ENCODE measurements at regions not wholly inside any gene's neighbourhood (a gene's known extent, or its start where the extent isn't known, plus 50 kb on each side); places are given as distances from the start of the nearest gene placed in this dataset.
"Not testable (repeated sequence)": the region's sequence is repeated elsewhere in the genome, so short reads cannot be mapped to it uniquely, and the experiment has no call there.

DNA sequence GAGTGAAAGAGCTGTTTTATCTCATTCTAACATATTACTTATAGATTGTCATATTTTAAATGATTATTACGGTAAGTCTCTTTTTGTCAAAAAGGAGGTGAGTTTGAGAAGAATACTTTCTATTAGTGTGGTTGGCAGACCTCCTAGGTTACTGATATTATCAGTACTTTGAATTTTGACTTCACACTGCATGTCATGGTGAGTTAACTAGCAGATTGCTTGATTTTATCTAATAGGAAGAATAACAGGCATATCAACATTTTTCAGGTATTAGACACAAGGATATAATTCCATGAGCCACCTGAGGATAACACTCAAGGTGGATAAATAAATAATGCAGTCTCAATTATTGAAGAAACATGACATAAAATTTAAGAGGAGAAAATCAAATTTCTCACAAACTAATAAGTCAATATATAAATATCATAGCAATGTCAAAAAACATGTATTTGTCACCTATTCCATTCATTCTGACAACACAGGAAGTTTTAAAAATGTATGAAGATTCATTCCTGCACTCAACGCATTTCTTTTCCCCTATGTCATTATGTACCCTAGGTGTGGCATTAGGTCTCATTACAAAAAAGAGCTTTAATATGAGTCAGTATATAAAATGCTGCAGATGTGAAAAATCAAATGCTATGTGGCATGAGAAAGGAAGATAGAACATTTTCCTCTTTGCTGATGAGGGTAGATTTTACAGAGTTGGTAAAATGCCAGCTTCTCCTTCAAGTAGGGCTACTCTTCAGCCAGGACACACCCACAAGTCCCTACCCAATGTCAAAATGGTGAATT lies 1621.6 kb downstream of the REEP3 start:
- Mint-ChIP-seq H3K4me1 (no peaks in the 10 kb centered on the region), H3K27ac (no peak overlapping the region), H3K27me3 (no peaks in the 10 kb centered on the region), H3K36me3 (no peaks in the 10 kb centered on the region), H3K9me3 (peaks cover 0 to 13% (median 2%) of the 10 kb centered on the region in 5 donors), H3K4me3 (no peak overlapping the region)
- H3K4me1 ChIP-seq (ENCODE audit: insufficient read depth, low read length) = no peaks in the 10 kb centered on the region
- POLR2A ChIA-PET = no interaction called here
- no peak for DNase-seq
- CTCF ChIA-PET = no interaction called here
- no peak overlapping the region for H3K27ac ChIP-seq (ENCODE audit: low read depth, low read length)
- H3K36me3 ChIP-seq (ENCODE audit: insufficient read depth, low read length) = no peaks in the 10 kb centered on the region
- no peak overlapping the region for H3K4me3 ChIP-seq (ENCODE audit: low read length)
- H3K27me3 ChIP-seq (ENCODE audit: insufficient read depth, low read length, poor library complexity, severe bottlenecking) = no peaks in the 10 kb centered on the region
- no peaks in the 10 kb centered on the region for H3K9me3 ChIP-seq (ENCODE audit: low read length)

DNA sequence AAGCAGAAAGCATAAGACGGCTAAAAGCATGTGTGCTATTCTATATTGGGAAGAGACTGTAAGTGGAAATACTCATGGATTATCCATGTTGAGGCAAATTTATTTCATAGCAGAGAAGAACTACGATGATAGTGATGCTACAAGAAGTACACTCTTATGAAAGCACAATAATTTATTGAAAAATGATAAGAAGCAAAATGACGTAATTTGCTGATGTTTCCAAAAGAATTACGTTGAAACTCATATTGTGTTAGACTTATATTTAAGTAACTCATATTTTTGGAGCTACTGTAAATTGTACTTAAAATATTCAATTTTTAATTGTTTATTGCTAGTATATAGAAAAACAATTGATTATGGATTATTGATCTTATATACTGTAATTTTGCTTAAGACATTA lies 1622.5 kb downstream of the REEP3 start:
- H3K27me3 ChIP-seq (ENCODE audit: insufficient read depth, low read length, poor library complexity, severe bottlenecking) = no peaks in the 10 kb centered on the region
- H3K36me3 Mint-ChIP-seq = no peaks in the 10 kb centered on the region

DNA sequence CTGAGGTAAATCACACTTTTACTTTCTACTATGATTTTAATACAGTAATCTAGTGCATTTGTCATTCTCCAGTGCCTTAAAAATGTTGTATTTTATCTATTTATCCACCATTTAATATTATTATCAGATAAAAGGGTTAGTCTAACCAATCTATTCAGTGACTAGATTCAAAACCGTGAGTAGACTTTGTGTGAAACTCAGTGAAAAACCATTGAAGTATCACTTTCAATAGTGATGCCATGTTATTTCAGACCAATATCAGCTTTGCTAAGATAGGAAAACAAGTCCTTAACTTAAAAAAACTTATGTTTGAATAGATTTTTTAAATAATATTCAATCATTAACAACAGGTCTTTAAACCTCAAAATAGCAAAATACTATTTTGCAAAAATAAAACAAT lies 1628.7 kb downstream of the REEP3 start:
- Mint-ChIP-seq H3K4me3 (no peak overlapping the region), H3K4me1 (no peaks in the 10 kb centered on the region), H3K27ac (no peak overlapping the region), H3K27me3 (no peaks in the 10 kb centered on the region), H3K36me3 (no peaks in the 10 kb centered on the region), H3K9me3 (peaks cover 0 to 30% (median 8%) of the 10 kb centered on the region in 5 donors)
- CTCF ChIA-PET = no interaction called here
- Histone ChIP-seq H3K9me3 (ENCODE audit: low read length) (no peaks in the 10 kb centered on the region), H3K27me3 (ENCODE audit: insufficient read depth, low read length, poor library complexity, severe bottlenecking) (no peaks in the 10 kb centered on the region), H3K4me1 (ENCODE audit: insufficient read depth, low read length) (no peaks in the 10 kb centered on the region), H3K4me3 (ENCODE audit: low read length) (no peak overlapping the region), H3K27ac (ENCODE audit: low read depth, low read length) (no peak overlapping the region), H3K36me3 (ENCODE audit: insufficient read depth, low read length) (no peaks in the 10 kb centered on the region)
- no peak for DNase-seq
- POLR2A ChIA-PET = no interaction called here

More for the DNA sequence above, 1622.5 kb downstream of the REEP3 start:
- peaks cover 0 to 16% (median 2%) of the 10 kb centered on the region in 5 donors for H3K9me3 Mint-ChIP-seq
- Histone ChIP-seq H3K27ac (ENCODE audit: low read depth, low read length) (no peak overlapping the region), H3K4me3 (ENCODE audit: low read length) (no peak overlapping the region), H3K9me3 (ENCODE audit: low read length) (no peaks in the 10 kb centered on the region), H3K36me3 (ENCODE audit: insufficient read depth, low read length) (no peaks in the 10 kb centered on the region), H3K4me1 (ENCODE audit: insufficient read depth, low read length) (no peaks in the 10 kb centered on the region)
- no peaks in the 10 kb centered on the region for H3K27me3 Mint-ChIP-seq
- no peaks in the 10 kb centered on the region for H3K4me1 Mint-ChIP-seq
- CTCF ChIA-PET = no interaction called here
- POLR2A ChIA-PET = no interaction called here
- no peak overlapping the region for H3K4me3 Mint-ChIP-seq
- no peak for DNase-seq
- no peak overlapping the region for H3K27ac Mint-ChIP-seq

DNA sequence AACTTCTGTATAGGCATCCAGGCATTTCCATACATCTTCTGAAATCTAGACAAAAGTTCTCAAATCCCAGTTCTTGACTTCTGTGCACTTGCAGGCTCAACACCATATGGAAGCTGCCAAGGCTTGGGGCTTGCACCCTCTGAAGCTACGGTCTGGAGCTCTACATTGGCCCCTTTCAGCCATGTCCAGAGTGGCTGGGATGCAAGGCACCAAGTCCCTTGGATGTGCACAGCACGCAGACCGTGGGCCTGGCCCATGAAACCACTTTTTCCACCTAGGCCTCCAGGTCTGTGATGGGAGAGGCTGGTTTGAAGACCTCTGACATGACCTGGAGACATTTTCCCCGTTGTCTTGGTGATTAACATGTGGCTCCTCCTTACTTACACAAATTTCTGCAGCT lies 1645.1 kb downstream of the REEP3 start:
- H3K27ac Mint-ChIP-seq = no peak overlapping the region
- peaks cover 8 to 35% (median 30%) of the 10 kb centered on the region in 5 donors for H3K9me3 Mint-ChIP-seq
- no peak overlapping the region for H3K4me3 ChIP-seq (ENCODE audit: low read length)
- H3K36me3 ChIP-seq (ENCODE audit: insufficient read depth, low read length) = no peaks in the 10 kb centered on the region
- ChIA-PET POLR2A (no interaction called here), CTCF (no interaction called here)
- H3K36me3 Mint-ChIP-seq = no peaks in the 10 kb centered on the region
- H3K9me3 ChIP-seq (ENCODE audit: low read length) = no peaks in the 10 kb centered on the region
- H3K4me1 ChIP-seq (ENCODE audit: insufficient read depth, low read length) = no peaks in the 10 kb centered on the region
- H3K27me3 Mint-ChIP-seq = no peaks in the 10 kb centered on the region
- H3K4me3 Mint-ChIP-seq = no peak overlapping the region
- H3K27me3 ChIP-seq (ENCODE audit: insufficient read depth, low read length, poor library complexity, severe bottlenecking) = no peaks in the 10 kb centered on the region
- H3K4me1 Mint-ChIP-seq = no peaks in the 10 kb centered on the region
- H3K27ac ChIP-seq (ENCODE audit: low read depth, low read length) = no peak overlapping the region
- DNase-seq = no peak

DNA sequence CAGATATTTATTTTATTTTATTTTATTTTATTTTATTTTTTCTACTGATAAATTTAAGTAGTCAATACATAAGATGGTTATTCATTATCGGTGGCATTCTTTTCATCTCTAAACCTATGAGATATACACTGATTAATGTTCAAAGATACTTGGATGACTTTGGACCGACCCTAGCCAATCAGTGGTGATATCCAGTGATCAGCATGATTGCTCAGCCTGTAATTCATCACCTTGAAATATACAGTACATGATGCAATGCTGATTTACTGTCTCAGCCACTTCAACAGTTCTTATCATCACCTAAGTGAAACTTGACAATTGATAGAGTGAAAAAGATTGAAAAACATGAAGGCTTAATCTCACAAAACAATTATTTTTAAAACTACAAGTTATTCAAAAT lies 1651.0 kb downstream of the REEP3 start:
- H3K27ac ChIP-seq (ENCODE audit: low read depth, low read length) = no peak overlapping the region
- Mint-ChIP-seq H3K27me3 (no peaks in the 10 kb centered on the region), H3K4me3 (no peak overlapping the region), H3K27ac (no peak overlapping the region), H3K4me1 (no peaks in the 10 kb centered on the region), H3K36me3 (no peaks in the 10 kb centered on the region), H3K9me3 (peaks cover 14 to 39% (median 24%) of the 10 kb centered on the region in 5 donors)
- DNase-seq = no peak
- CTCF ChIA-PET = no interaction called here
- POLR2A ChIA-PET = no interaction called here
- H3K9me3 ChIP-seq (ENCODE audit: low read length) = no peaks in the 10 kb centered on the region
- no peaks in the 10 kb centered on the region for H3K36me3 ChIP-seq (ENCODE audit: insufficient read depth, low read length)
- no peak overlapping the region for H3K4me3 ChIP-seq (ENCODE audit: low read length)
- H3K4me1 ChIP-seq (ENCODE audit: insufficient read depth, low read length) = no peaks in the 10 kb centered on the region
- H3K27me3 ChIP-seq (ENCODE audit: insufficient read depth, low read length, poor library complexity, severe bottlenecking) = no peaks in the 10 kb centered on the region

DNA sequence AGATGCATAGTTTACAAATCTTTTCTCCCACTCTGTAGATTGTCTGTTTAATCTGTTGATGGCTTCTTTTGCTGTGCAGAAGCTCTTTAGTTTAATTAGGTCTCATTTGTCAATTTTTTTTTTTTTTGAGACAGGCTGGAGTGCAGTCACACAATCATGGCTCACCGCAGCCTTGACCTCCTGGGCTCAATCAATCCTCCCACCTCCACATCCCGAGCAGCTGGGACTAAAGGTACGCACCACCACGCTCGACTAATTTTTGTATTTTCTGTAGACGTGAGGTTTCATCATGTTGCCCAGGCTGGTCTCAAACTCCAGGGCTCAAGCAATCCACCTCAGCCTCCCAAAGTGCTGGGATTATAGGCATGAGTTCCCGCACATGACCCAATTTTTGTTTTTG lies 1655.8 kb downstream of the REEP3 start:
- Histone ChIP-seq H3K9me3 (ENCODE audit: low read length) (no peaks in the 10 kb centered on the region), H3K27ac (ENCODE audit: low read depth, low read length) (no peak overlapping the region), H3K36me3 (ENCODE audit: insufficient read depth, low read length) (no peaks in the 10 kb centered on the region), H3K4me3 (ENCODE audit: low read length) (no peak overlapping the region), H3K27me3 (ENCODE audit: insufficient read depth, low read length, poor library complexity, severe bottlenecking) (no peaks in the 10 kb centered on the region), H3K4me1 (ENCODE audit: insufficient read depth, low read length) (no peaks in the 10 kb centered on the region)
- Mint-ChIP-seq H3K27me3 (no peaks in the 10 kb centered on the region), H3K4me3 (no peak overlapping the region), H3K9me3 (peaks cover 13 to 44% (median 23%) of the 10 kb centered on the region in 5 donors), H3K36me3 (no peaks in the 10 kb centered on the region), H3K27ac (no peak overlapping the region), H3K4me1 (no peaks in the 10 kb centered on the region)
- ChIA-PET CTCF (no interaction called here), POLR2A (no interaction called here)
- no peak for DNase-seq

DNA sequence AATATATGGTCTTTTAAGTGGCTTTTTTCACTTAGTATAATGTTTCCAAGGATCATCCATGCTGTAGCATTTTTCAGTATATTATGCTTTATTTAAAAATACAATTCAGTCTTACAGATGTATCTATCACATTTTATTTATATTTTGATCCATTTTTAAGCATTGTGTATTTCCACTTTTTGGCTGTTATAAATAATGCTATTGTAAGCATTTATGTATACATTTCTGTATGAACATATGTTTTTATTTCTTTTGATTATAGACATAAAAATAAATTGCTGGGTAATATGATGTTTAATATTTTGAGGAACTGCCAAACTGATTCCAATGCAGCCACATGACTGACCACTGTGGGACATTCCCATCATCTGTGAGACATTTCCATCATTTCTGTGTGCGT lies 1662.0 kb downstream of the REEP3 start:
- no peak overlapping the region for H3K4me3 ChIP-seq (ENCODE audit: low read length)
- Mint-ChIP-seq H3K4me1 (no peaks in the 10 kb centered on the region), H3K4me3 (no peak overlapping the region), H3K27me3 (no peaks in the 10 kb centered on the region), H3K27ac (no peak overlapping the region), H3K9me3 (peaks cover 9 to 30% (median 25%) of the 10 kb centered on the region in 5 donors), H3K36me3 (no peaks in the 10 kb centered on the region)
- no peaks in the 10 kb centered on the region for H3K4me1 ChIP-seq (ENCODE audit: insufficient read depth, low read length)
- no peak overlapping the region for H3K27ac ChIP-seq (ENCODE audit: low read depth, low read length)
- no peaks in the 10 kb centered on the region for H3K9me3 ChIP-seq (ENCODE audit: low read length)
- H3K36me3 ChIP-seq (ENCODE audit: insufficient read depth, low read length) = no peaks in the 10 kb centered on the region
- no peak for DNase-seq
- ChIA-PET POLR2A (no interaction called here), CTCF (no interaction called here)
- no peaks in the 10 kb centered on the region for H3K27me3 ChIP-seq (ENCODE audit: insufficient read depth, low read length, poor library complexity, severe bottlenecking)

DNA sequence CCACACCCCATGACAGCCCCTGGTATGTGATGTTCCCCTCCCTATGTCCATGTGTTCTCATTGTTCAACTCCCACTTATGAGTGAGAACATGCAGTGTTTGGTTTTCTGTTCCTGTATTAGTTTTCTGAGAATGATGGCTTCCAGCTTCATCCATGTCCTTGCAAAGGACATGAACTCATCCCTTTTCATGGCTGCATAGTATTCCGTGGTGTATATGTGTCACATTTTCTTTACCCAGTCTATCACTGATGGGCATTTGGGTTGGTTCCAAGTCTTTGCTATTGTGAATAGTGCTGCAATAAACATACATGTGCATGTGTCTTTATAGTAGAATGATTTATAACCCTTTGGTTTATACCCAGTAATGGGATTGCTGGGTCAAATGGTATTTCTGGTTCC lies 1665.5 kb downstream of the REEP3 start:
- H3K9me3 Mint-ChIP-seq = peaks cover 5 to 19% (median 12%) of the 10 kb centered on the region in 5 donors
- H3K4me3 Mint-ChIP-seq; H3K27ac ChIP-seq (ENCODE audit: low read depth, low read length); H3K27ac Mint-ChIP-seq; CTCF ChIA-PET; H3K4me1 ChIP-seq (ENCODE audit: insufficient read depth, low read length); H3K4me1 Mint-ChIP-seq; H3K4me3 ChIP-seq (ENCODE audit: low read length); DNase-seq; POLR2A ChIA-PET; H3K9me3 ChIP-seq (ENCODE audit: low read length); H3K27me3 Mint-ChIP-seq; H3K27me3 ChIP-seq (ENCODE audit: insufficient read depth, low read length, poor library complexity, severe bottlenecking); H3K36me3 ChIP-seq (ENCODE audit: insufficient read depth, low read length); H3K36me3 Mint-ChIP-seq: not testable (repeated sequence)

Data from CD8-positive, alpha-beta memory T cell (primary cell).